Stimulated activated memory B cell treated with anti-CD40 and anti-IgM and Interleukin-4, amounts not matched to agents 10 μg/mL and 1 μg/mL and 100 μg/mL, for 72 hours (primary cell): ENCODE measurements at regions not wholly inside any gene's neighbourhood (a gene's known extent, or its start where the extent isn't known, plus 50 kb on each side); places are given as distances from the start of the nearest gene placed in this dataset.
"Not testable (repeated sequence)": the region's sequence is repeated elsewhere in the genome, so short reads cannot be mapped to it uniquely, and the experiment has no call there.

Source experiments
- ATAC-seq: fragments of 150-1000 bp; cut with Tn5 transposase; 2 replicates; pipeline ENCODE4 v1.10.0; 2021
- H3K27ac Mint-ChIP-seq: one replicate; pipeline ENCODE4 v1.8.0; 2022; ENCODE audit warnings: mild to moderate bottlenecking, mixed read lengths
- H3K27me3 Mint-ChIP-seq: one replicate; pipeline ENCODE4 v1.8.0; 2022; ENCODE audit warnings: mixed read lengths
- H3K36me3 Mint-ChIP-seq: one replicate; pipeline ENCODE4 v1.8.0; 2022; ENCODE audit warnings: mixed read lengths
- H3K4me1 Mint-ChIP-seq: one replicate; pipeline ENCODE4 v1.8.0; 2022; ENCODE audit warnings: mixed read lengths
- H3K4me3 Mint-ChIP-seq: one replicate; pipeline ENCODE4 v1.8.0; 2022; ENCODE audit warnings: mild to moderate bottlenecking, moderate library complexity, mixed read lengths
- H3K9me3 Mint-ChIP-seq: one replicate; pipeline ENCODE4 v1.8.0; 2022; ENCODE audit warnings: mixed read lengths

DNA sequence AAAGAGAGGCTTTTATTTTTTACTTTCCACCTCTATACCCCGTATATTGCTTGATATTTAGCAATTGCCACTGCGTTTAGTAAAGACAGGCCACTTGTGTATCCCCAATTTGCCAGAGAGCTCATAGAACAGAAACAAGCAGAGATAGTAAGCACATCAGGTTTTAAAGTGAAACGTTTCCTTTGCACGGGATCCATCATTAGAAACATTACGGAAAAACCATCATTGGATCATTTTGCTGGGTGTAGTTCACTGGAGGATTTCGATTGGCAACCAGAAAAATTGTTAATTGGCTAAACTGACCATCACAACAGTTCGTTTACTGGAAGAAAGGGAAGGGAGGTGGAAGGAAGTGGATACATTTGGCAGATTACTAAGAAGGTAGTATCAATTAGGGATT is 149.4 kb upstream of the STK32A start:
- H3K4me1 Mint-ChIP-seq = no peaks in the 10 kb centered on the region
- H3K36me3 Mint-ChIP-seq = no peaks in the 10 kb centered on the region
- peaks cover 4% of the 10 kb centered on the region for H3K9me3 Mint-ChIP-seq
- H3K4me3 Mint-ChIP-seq = no peak overlapping the region
- no peak overlapping the region for H3K27ac Mint-ChIP-seq
- no peaks in the 10 kb centered on the region for H3K27me3 Mint-ChIP-seq
- ATAC-seq = no peak

DNA sequence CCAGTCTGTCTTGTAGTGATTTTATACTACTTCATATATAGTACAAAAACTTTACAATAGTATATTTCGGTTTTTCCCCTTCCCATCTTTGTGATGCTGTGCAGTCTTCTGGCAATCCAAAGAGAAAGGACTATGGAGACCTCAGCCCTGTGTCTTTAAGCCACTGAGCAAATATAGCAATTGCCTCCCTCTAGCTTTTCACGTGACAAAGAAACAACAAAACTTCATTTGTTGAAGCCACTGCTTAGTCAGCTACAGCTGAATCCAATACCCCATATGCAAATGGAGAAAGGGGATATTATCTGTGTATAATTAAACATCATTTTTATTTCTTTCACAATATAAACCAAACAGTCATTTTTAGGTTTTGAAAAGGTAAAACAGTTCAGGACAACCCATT is 142.8 kb upstream of the STK32A start:
- no peak overlapping the region for H3K4me3 Mint-ChIP-seq
- no peaks in the 10 kb centered on the region for H3K36me3 Mint-ChIP-seq
- no peak overlapping the region for H3K27ac Mint-ChIP-seq
- no peaks in the 10 kb centered on the region for H3K9me3 Mint-ChIP-seq
- no peaks in the 10 kb centered on the region for H3K4me1 Mint-ChIP-seq
- ATAC-seq = no peak
- H3K27me3 Mint-ChIP-seq = no peaks in the 10 kb centered on the region

DNA sequence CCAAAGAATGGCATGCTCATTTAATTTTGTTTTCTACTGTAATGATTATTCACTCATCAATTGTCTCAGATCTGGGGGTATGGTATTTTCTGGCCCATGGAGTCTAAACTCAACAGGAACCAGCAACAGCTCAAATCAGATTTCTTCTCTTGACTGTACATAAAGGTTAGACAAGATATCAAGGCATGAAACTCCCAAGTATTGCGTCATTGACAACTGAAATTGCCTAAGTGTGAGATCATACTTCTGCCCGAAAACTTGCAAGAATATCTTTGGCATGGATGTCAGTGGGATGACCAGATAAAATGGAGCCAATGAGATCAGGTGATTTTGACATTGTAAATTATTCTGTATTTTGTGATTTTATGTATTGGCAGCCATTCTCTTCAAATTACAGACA is 141.7 kb upstream of the STK32A start:
- no peak overlapping the region for H3K4me3 Mint-ChIP-seq
- H3K36me3 Mint-ChIP-seq = no peaks in the 10 kb centered on the region
- H3K27ac Mint-ChIP-seq = no peak overlapping the region
- no peak for ATAC-seq
- no peaks in the 10 kb centered on the region for H3K9me3 Mint-ChIP-seq
- no peaks in the 10 kb centered on the region for H3K4me1 Mint-ChIP-seq
- H3K27me3 Mint-ChIP-seq = no peaks in the 10 kb centered on the region

DNA sequence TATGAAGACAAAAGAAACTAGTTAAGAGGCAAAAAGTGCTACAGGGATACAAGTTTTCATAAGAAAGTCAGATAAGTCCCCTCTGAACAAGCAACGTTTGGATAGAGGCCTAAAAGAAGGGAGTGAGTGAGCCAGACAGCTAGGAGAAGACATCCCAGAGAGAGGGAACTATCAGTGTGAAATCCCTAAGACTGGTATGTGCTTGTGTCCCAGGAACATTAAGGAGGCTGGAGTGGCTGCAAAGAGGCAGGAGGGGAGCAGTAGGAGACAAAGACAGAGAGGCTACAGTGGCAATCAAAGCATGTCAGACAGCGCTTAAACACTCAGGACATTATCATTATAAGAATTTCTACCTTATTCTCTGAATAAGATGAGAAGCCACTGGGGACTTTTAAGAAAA is 139.1 kb upstream of the STK32A start:
- no peak for ATAC-seq
- Mint-ChIP-seq H3K27ac (no peak overlapping the region), H3K4me3 (no peak overlapping the region), H3K27me3 (no peaks in the 10 kb centered on the region), H3K9me3 (no peaks in the 10 kb centered on the region), H3K36me3 (no peaks in the 10 kb centered on the region), H3K4me1 (no peaks in the 10 kb centered on the region)

DNA sequence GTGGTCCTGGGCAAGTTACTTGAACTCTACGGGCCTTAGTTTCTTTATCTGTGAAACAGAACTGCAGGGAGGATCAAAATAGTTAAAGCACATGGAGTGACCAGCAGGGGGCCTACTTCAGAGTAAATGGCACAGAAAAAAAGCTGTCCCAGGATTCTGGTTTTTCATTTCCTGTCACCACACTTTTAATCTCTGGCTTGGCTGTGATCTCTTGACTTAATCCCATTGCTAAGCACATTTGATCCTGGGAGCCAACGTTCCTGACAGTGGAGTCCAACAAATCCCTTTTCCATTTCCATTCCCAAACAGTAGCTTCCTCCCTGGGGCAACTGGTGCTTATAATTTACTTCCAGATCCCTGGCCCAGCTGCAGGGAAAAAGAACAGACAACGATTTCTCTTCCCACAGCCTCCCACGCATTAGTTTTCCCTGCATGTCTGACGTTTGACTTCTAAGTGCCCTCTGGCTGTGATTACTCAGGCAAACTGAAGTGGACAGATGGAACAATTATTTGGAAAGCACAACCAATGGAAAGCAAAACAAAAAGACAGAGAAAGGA is 136.5 kb upstream of the STK32A start:
- no peaks in the 10 kb centered on the region for H3K36me3 Mint-ChIP-seq
- no peak for ATAC-seq
- no peaks in the 10 kb centered on the region for H3K27me3 Mint-ChIP-seq
- no peak overlapping the region for H3K4me3 Mint-ChIP-seq
- no peaks in the 10 kb centered on the region for H3K9me3 Mint-ChIP-seq
- H3K4me1 Mint-ChIP-seq = no peaks in the 10 kb centered on the region
- no peak overlapping the region for H3K27ac Mint-ChIP-seq

DNA sequence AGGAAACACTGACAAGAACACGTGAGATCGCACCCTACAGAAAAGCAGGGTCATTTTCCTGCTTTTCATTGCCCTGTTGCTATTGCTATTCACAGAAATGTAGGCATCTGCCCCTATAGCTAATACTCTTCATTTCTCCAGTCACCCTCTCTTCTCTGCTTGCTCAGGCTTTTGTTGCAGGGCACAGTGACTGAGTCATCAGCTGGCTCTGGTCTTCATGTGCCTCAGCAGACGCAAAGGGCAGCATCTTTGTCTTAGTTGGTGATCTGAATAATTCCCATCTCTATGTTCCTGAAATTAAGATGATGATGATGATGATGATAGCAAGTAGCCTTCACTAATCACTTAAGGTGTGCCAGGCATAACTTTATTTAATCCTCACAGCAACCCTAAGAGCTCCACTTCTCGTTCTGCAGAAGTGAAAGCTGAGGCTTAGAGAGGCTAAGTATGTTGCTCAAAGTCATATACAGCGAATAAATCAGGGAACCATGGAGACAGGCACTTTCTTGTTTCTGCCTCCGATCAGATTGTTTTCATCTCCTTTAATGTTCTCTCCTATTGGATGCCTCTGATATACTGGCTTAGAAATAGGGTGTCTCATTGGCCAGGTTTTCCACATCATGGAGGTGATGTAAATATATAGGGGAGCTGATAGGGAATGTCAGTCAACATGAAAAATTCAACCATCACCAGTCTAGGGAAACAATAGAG is 133.0 kb upstream of the STK32A start:
- Mint-ChIP-seq H3K4me1 (no peaks in the 10 kb centered on the region), H3K9me3 (no peaks in the 10 kb centered on the region), H3K36me3 (no peaks in the 10 kb centered on the region), H3K27ac (no peak overlapping the region), H3K27me3 (no peaks in the 10 kb centered on the region), H3K4me3 (no peak overlapping the region)
- ATAC-seq = no peak

DNA sequence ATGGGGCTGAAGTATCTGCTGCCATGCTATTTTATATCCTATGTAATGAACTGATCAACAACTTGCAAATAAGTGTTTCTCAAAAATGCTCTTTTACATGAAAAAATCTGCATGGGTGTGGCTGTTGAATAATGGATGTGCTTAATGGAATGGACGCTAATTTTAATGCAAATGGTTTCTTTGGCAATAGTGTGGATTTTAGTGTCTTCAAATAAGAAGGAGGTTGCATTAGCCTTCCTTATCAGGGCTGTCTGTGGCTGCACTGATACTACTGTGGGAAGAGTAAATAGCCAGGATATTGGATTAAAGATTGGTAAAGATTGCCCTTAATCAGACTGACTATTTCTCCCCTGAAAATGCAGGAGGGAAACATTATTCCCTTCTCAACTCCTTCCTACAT is 121.9 kb upstream of the STK32A start:
- no peak overlapping the region for H3K4me3 Mint-ChIP-seq
- no peaks in the 10 kb centered on the region for H3K27me3 Mint-ChIP-seq
- H3K9me3 Mint-ChIP-seq = peaks cover 6% of the 10 kb centered on the region
- H3K4me1 Mint-ChIP-seq = no peaks in the 10 kb centered on the region
- H3K27ac Mint-ChIP-seq = no peak overlapping the region
- H3K36me3 Mint-ChIP-seq = no peaks in the 10 kb centered on the region
- no peak for ATAC-seq

DNA sequence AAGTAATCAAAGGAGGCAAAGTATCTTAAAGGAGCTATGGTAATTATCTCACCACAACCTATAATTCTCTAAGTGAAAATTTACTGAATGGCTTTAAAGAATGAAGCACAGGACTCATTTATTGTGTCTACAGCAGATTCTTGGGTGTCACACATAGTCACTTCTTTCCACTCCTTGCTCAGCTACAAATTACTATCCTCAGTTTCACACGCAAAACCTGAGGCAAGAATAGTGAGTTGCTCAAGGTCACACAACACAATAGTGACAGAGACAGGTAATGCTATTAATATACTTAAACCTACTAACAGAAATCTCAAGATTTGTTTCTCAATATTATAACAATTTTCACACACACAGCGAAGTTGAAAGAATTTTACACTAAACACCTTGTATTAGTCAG is 120.9 kb upstream of the STK32A start:
- no peak for ATAC-seq
- peaks cover 9% of the 10 kb centered on the region for H3K9me3 Mint-ChIP-seq
- no peaks in the 10 kb centered on the region for H3K4me1 Mint-ChIP-seq
- no peak overlapping the region for H3K27ac Mint-ChIP-seq
- no peaks in the 10 kb centered on the region for H3K36me3 Mint-ChIP-seq
- no peaks in the 10 kb centered on the region for H3K27me3 Mint-ChIP-seq
- H3K4me3 Mint-ChIP-seq = no peak overlapping the region

DNA sequence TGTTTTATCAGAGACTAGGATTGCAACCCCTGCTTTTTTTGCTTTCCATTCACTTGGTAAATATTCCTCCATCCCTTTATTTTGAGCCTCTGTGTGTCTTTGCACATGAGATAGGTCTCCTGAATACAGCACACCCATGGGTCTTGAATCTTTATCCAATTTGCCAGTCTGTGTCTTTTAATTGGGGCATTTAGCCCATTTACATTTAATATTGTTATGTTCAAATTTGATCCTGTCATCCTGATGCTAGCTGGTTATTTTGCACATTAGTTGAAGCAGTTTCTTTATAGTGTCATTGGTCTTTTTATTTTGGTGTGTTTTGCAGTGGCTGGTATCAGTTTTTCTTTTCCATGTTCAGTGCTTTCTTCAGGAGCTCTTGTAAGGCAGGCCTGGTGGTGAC is 95.1 kb upstream of the STK32A start:
- peaks cover 28% of the 10 kb centered on the region for H3K9me3 Mint-ChIP-seq
- ATAC-seq, H3K27ac Mint-ChIP-seq, H3K4me1 Mint-ChIP-seq, H3K4me3 Mint-ChIP-seq, H3K36me3 Mint-ChIP-seq, H3K27me3 Mint-ChIP-seq: not testable (repeated sequence)

DNA sequence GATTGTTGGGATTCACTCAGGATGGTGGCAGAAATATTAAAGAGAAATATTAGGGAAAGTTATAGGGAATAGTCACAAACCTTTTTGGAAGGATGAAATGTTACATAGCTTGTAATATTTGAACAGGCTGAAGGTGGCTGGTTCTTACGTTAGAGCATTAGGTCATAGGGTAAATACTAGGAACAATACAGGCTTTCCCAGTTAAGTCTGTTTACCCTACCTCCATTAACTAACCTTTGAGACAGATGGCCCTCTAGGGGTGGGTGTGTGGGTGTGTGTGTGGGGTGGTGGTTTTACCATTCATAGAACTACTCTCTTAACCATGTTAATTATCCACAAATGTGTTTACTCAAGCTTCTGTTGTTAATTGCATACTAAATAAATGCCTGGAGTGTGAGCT is 94.3 kb upstream of the STK32A start:
- Mint-ChIP-seq H3K36me3 (no peaks in the 10 kb centered on the region), H3K4me1 (no peaks in the 10 kb centered on the region), H3K4me3 (no peak overlapping the region), H3K27ac (no peak overlapping the region), H3K9me3 (peaks cover 28% of the 10 kb centered on the region), H3K27me3 (no peaks in the 10 kb centered on the region)
- no peak for ATAC-seq

DNA sequence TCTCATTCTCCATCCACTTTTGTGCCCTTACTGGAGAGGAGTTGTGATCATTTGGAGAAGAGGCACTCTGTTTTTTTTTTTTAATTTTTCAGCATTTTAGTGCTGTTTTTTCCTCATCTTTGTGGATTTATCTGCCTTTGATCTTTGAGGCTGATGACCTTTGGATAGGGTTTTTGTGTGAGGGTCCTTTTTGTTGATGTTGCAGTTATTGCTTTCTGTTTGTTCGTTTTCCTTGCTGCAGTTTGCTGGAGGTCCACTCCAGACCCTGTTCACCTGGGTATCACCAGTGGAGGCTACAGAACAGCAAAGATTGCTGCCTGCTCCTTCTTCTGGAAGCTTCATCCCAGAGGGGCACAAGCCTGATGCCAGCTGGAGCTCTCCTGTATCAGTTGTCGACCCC is 93.2 kb upstream of the STK32A start:
- H3K27ac Mint-ChIP-seq, H3K4me1 Mint-ChIP-seq: not testable (repeated sequence)
- peaks cover 28% of the 10 kb centered on the region for H3K9me3 Mint-ChIP-seq

DNA sequence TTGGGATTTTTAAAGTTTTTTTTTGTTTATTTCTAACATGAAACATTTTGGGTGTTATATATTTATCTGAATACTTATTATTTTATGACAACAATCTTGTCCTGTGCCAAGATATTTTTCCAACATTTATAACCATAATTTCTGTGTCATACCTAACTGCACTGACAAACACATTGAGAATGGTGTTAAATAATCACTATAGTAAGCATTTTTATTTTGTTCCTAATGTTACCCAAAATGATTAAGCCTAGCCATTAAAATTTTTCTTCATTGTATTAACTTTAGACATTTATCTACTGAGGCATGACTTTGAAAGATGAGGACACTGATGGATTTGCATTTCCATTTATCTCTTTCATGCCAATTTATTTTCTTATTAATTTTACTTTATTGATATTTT is 91.6 kb upstream of the STK32A start:
- no peak for ATAC-seq
- Mint-ChIP-seq H3K4me1 (no peaks in the 10 kb centered on the region), H3K9me3 (peaks cover 19% of the 10 kb centered on the region), H3K4me3 (no peak overlapping the region), H3K27me3 (no peaks in the 10 kb centered on the region), H3K27ac (no peak overlapping the region), H3K36me3 (no peaks in the 10 kb centered on the region)

More for the DNA sequence above, 93.2 kb upstream of the STK32A start:
- not testable (repeated sequence) for H3K4me3 Mint-ChIP-seq, ATAC-seq, H3K27me3 Mint-ChIP-seq, H3K36me3 Mint-ChIP-seq

DNA sequence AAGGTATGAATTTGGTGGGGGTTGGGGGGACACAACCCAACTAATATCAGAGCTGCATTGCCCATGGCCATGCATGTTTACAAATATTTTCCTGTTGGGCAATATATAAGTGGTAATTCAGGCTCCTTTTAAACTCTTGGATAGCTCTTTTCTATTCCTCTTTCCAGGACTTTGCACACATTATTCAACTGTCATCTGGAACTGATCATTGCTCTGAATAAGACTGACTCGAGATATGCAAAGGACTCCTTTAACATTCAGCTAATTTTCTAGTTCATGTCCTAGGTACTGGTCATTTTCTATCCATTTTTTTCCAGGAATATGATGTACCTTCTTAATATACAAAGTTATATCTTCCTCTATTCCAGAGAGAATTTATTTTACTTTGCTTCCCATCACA is 89.5 kb upstream of the STK32A start:
- H3K27ac Mint-ChIP-seq = no peak overlapping the region

DNA sequence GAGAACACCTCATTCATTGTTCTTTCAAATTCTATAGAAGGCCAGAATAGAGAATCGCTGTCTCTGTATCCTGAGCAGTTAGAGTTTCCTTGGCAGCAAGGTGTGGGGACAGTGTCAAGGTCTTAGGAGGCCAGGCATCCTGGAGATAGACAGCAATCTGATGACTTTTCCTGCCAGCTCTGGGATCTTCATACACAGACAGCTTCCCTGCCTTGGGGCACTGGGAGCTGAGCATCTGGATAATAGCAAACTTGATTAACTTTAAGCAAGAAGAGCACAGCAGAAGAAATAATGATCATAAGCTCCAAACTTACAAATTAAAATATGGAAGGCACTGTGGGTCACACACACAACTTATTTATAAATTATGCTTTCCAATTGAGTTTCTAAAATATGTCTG is 86.1 kb upstream of the STK32A start:
- Mint-ChIP-seq H3K9me3 (no peaks in the 10 kb centered on the region), H3K4me3 (no peak overlapping the region), H3K27ac (no peak overlapping the region), H3K27me3 (no peaks in the 10 kb centered on the region), H3K36me3 (no peaks in the 10 kb centered on the region), H3K4me1 (no peaks in the 10 kb centered on the region)
- ATAC-seq = no peak

More for the DNA sequence above, 89.5 kb upstream of the STK32A start:
- Mint-ChIP-seq H3K9me3 (peaks cover 5% of the 10 kb centered on the region), H3K4me1 (no peaks in the 10 kb centered on the region), H3K4me3 (no peak overlapping the region), H3K36me3 (no peaks in the 10 kb centered on the region), H3K27me3 (no peaks in the 10 kb centered on the region)
- ATAC-seq = no peak

DNA sequence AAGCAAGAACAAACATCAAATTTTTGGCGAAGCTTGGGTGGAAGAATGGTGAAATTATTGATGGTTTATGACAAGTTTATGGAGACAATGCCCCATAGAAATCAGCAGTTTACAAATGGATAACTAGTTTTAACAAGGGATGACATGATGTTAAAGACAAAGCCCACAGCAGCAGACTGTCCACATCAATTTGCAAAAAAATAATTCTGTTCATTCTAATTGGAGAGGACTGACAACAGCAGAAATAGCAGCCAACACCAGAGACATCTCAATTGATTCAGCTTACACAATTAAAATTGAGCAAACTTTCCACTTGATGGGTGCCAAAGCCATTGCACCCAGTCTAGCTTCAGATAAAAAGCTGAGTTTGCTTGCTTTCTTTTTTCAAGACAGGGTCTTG is 82.7 kb upstream of the STK32A start:
- Mint-ChIP-seq H3K27ac (no peak overlapping the region), H3K4me1 (no peaks in the 10 kb centered on the region), H3K27me3 (no peaks in the 10 kb centered on the region), H3K36me3 (no peaks in the 10 kb centered on the region), H3K4me3 (no peak overlapping the region), H3K9me3 (no peaks in the 10 kb centered on the region)
- ATAC-seq = no peak

DNA sequence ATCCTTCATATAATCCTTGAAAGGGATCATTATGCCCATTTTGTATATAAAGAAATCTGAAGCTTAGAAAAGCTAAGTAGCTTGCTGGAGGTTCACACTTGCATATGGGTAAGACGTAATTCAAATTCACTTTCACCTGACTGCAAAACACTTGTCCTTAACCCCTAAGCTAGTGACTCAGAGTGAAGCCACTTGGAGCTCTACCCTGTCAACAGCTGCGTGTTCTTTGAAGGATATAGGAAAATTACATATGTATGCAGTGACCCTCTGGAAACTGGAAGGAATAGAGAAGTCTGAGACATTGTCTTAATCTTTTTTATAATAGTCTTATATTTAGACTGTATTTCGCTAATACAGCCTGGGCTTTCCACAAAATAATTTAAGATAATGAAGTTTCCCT is 80.0 kb upstream of the STK32A start:
- Mint-ChIP-seq H3K27ac (no peak overlapping the region), H3K4me3 (no peak overlapping the region), H3K4me1 (no peaks in the 10 kb centered on the region), H3K36me3 (no peaks in the 10 kb centered on the region), H3K9me3 (no peaks in the 10 kb centered on the region), H3K27me3 (no peaks in the 10 kb centered on the region)
- no peak for ATAC-seq
